Stimulated activated CD8-positive, alpha-beta memory T cell treated with anti-CD3 and anti-CD28 coated beads, Interleukin-15, amount 100 ng/mL, for 48 hours (primary cell): ENCODE measurements at regions not wholly inside any gene's neighbourhood (a gene's known extent, or its start where the extent isn't known, plus 50 kb on each side); places are given as distances from the start of the nearest gene placed in this dataset.
"Not testable (repeated sequence)": the region's sequence is repeated elsewhere in the genome, so short reads cannot be mapped to it uniquely, and the experiment has no call there.

Experiments
- DNase-seq, 2 donors: peaks; one replicate each; pipeline ENCODE4 v3.0.0-alpha.2; 2020; ENCODE audit warnings: low read depth in 2 of 2

GRCh38 chr13:23059173-23059572 is 121.6 kb upstream of the SGCG start:
- no peak for DNase-seq

- no peak for DNase-seq
These were observed 119.8 kb upstream of the SGCG start for GRCh38 chr13:23060959-23061358.

- no peak for DNase-seq
These were observed 113.7 kb upstream of the SGCG start for GRCh38 chr13:23067129-23067528.

- no peak for DNase-seq
These were observed 111.2 kb upstream of the SGCG start for GRCh38 chr13:23069566-23069965.

- DNase-seq: no peak
These were observed 106.5 kb upstream of the SGCG start for GRCh38 chr13:23074075-23074828.

- DNase-seq: no peak
These were observed 99.6 kb upstream of the SGCG start for GRCh38 chr13:23081220-23081619.

GRCh38 chr13:23081901-23082300 is 98.9 kb upstream of the SGCG start:
- DNase-seq: no peak

- no peak for DNase-seq
These were observed 93.7 kb upstream of the SGCG start for GRCh38 chr13:23086968-23087623.

- DNase-seq: no peak
These were observed 92.9 kb upstream of the SGCG start for GRCh38 chr13:23087880-23088279.

- no peak for DNase-seq
These were observed 82.4 kb upstream of the SGCG start for GRCh38 chr13:23098161-23098907.

GRCh38 chr13:23105051-23105450 is 75.7 kb upstream of the SGCG start:
- no peak for DNase-seq

GRCh38 chr13:23107665-23108064 is 73.1 kb upstream of the SGCG start:
- DNase-seq: no peak

- no peak for DNase-seq
These were observed 61.6 kb upstream of the SGCG start for GRCh38 chr13:23119131-23119530.

- not testable (repeated sequence) for DNase-seq
These were observed 53.2 kb upstream of the SGCG start for GRCh38 chr13:23127540-23127939.

GRCh38 chr13:23129331-23129730 is 51.4 kb upstream of the SGCG start:
- DNase-seq: no peak
